Skeletal muscle cell (primary cell): ENCODE measurements at regions not wholly inside any gene's neighbourhood (a gene's known extent, or its start where the extent isn't known, plus 50 kb on each side); places are given as distances from the start of the nearest gene placed in this dataset.

ENCODE experiments used
- DNase-seq: peaks from one replicate; pipeline ENCODE4 v3.0.0-alpha.2; 2010; ENCODE audit warnings: low read depth
- H3K4me3 ChIP-seq: 2 replicates; pipeline ENCODE4 v1.5.1; 2011; ENCODE audit warnings: low read depth, mild to moderate bottlenecking, control low read depth, low read length, moderate library complexity

GRCh38 chr7:12964836-12965235 lies 277.4 kb downstream of the ARL4A start:
- no peak for DNase-seq
- H3K4me3 ChIP-seq: no peak overlapping the region

GRCh38 chr7:12965767-12966166 lies 278.3 kb downstream of the ARL4A start:
- H3K4me3 ChIP-seq: no peak overlapping the region
- no peak for DNase-seq

GRCh38 chr7:12967322-12967721 lies 279.9 kb downstream of the ARL4A start:
- DNase-seq: no peak
- no peak overlapping the region for H3K4me3 ChIP-seq

- H3K4me3 ChIP-seq: no peak overlapping the region
- no peak for DNase-seq
Measured at GRCh38 chr7:12968836-12969422, 281.5 kb downstream of the ARL4A start.

GRCh38 chr7:12970626-12971025 lies 283.2 kb downstream of the ARL4A start:
- no peak overlapping the region for H3K4me3 ChIP-seq
- DNase-seq: no peak

- H3K4me3 ChIP-seq: no peak overlapping the region
- DNase-seq: no peak
Measured at GRCh38 chr7:12974451-12975166, 287.2 kb downstream of the ARL4A start.

GRCh38 chr7:12975412-12975811 lies 288.0 kb downstream of the ARL4A start:
- no peak for DNase-seq
- no peak overlapping the region for H3K4me3 ChIP-seq

GRCh38 chr7:12979181-12979580 lies 291.7 kb downstream of the ARL4A start:
- H3K4me3 ChIP-seq: no peak overlapping the region

GRCh38 chr7:12982178-12982577 lies 294.7 kb downstream of the ARL4A start:
- no peak for DNase-seq
- H3K4me3 ChIP-seq: no peak overlapping the region

More at GRCh38 chr7:12979181-12979580, 291.7 kb downstream of the ARL4A start:
- DNase-seq: no peak

- H3K4me3 ChIP-seq: no peak overlapping the region
- DNase-seq: no peak
Measured at GRCh38 chr7:12984117-12984516, 296.7 kb downstream of the ARL4A start.

GRCh38 chr7:12985228-12985627 lies 297.8 kb downstream of the ARL4A start:
- no peak overlapping the region for H3K4me3 ChIP-seq
- no peak for DNase-seq

- DNase-seq: no peak
- no peak overlapping the region for H3K4me3 ChIP-seq
Measured at GRCh38 chr7:12985752-12986151, 298.3 kb downstream of the ARL4A start.

GRCh38 chr7:12987238-12987637 lies 299.8 kb downstream of the ARL4A start:
- H3K4me3 ChIP-seq: no peak overlapping the region
- no peak for DNase-seq

- no peak overlapping the region for H3K4me3 ChIP-seq
- DNase-seq: no peak
Measured at GRCh38 chr7:12990440-12990839, 303.0 kb downstream of the ARL4A start.

GRCh38 chr7:12993025-12993424 lies 305.6 kb downstream of the ARL4A start:
- DNase-seq: no peak

GRCh38 chr7:12995912-12996469 lies 308.6 kb downstream of the ARL4A start:
- H3K4me3 ChIP-seq: no peak overlapping the region
- DNase-seq: no peak

More at GRCh38 chr7:12993025-12993424, 305.6 kb downstream of the ARL4A start:
- no peak overlapping the region for H3K4me3 ChIP-seq

GRCh38 chr7:13007331-13007730 lies 319.9 kb downstream of the ARL4A start:
- no peak for DNase-seq
- H3K4me3 ChIP-seq: no peak overlapping the region

GRCh38 chr7:13009517-13009916 lies 322.1 kb downstream of the ARL4A start:
- DNase-seq: no peak
- no peak overlapping the region for H3K4me3 ChIP-seq

- DNase-seq: no peak
- no peak overlapping the region for H3K4me3 ChIP-seq
Measured at GRCh38 chr7:13014011-13014410, 326.6 kb downstream of the ARL4A start.

- no peak for DNase-seq
- no peak overlapping the region for H3K4me3 ChIP-seq
Measured at GRCh38 chr7:13016036-13016581, 328.7 kb downstream of the ARL4A start.
